ENCODE measurements at regions not wholly inside any gene's neighbourhood (a gene's known extent, or its start where the extent isn't known, plus 50 kb on each side); places are given as distances from the start of the nearest gene placed in this dataset.
A peak's percentile ranks its signal among the peaks of the same experiment; 100 is the strongest.

DNA sequence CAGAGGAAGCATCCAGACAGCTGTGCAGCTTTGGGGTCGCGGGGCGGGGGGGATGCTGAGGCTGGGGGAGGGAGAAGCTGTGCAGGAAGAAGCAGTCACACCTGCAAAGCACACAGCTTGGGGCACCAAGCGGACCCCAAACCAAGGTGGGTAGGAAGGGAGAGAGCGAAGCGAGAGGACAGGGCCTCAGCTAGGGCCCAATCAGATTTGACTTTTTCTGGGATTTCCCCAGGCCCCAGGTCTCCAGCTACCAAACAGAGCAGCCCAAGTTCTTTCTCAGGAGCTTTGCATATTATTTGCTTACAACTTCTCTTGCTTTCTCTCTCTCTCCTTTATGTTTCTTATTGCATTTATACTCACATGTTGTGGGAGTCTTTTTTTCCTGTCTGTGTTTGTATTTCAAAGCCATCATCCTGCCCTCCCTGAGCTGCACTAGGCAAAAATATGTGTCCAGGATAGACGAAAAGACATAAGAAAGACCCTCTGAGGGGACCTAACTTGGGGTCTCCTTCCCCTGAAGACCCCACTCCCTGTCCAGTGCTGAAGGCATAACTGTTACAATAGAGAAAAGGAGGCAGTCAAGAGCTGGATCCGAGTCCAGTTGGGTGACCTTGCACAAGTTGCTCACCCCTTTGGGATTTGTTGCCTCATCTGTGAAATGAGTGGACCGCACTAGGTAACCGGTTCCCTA is 50.6 kb upstream of the SMNDC1 start:
- WGBS, 4 donors = 93 to 97% (median 93%) methylated on average over 10 of the region's 10 CpGs
- Histone ChIP-seq H3K27ac (peak overlapping the region in 2 of 12 donors; percentile 60 to 72), H3K9me3 (no peaks in the 10 kb centered on the region), H3K4me1 (peaks cover 0 to 45% (median 8%) of the 10 kb centered on the region in 12 donors), H3K4me3 (no peak overlapping the region), H3K27me3 (peaks cover 0 to 3% (median 0%) of the 10 kb centered on the region in 9 donors), H3K36me3 (no peaks in the 10 kb centered on the region)
- TF ChIP-seq POLR2A (IDR thresholded peaks at IDR 0.05) (no peak), CTCF (IDR thresholded peaks at IDR 0.05) (no peak)
- DNase-seq (no peak), ATAC-seq (no peak)
- intact Hi-C loops (cut with DNase I) = loop anchor here in 7 of 10 donors (2.0 to 10.0 kb wide), 9 partner anchors 67 to 182 kb away; partner anchors contain the start of gene DUSP5 (in 3 of the 7)

GRCh38 chr10:110355922-110356627 is 51.4 kb upstream of the SMNDC1 start:
- peak overlapping the region in 4 of 12 donors; percentile 7 to 23 (median 15) for H3K4me3 ChIP-seq
- intact Hi-C loops (cut with DNase I) = loop anchor here in 7 of 10 donors (2.0 to 10.0 kb wide), 9 partner anchors 66 to 181 kb away; partner anchors contain the start of gene DUSP5 (in 3 of the 7)
- 71 to 85% (median 75%) methylated on average over 9 of the region's 9 CpGs for WGBS, 4 donors
- H3K4me1 ChIP-seq = peaks cover 0 to 45% (median 8%) of the 10 kb centered on the region in 12 donors
- H3K36me3 ChIP-seq = no peaks in the 10 kb centered on the region
- DNase-seq = no peak
- ATAC-seq = no peak
- TF ChIP-seq CTCF (IDR thresholded peaks at IDR 0.05) (no peak), POLR2A (IDR thresholded peaks at IDR 0.05) (no peak)
- H3K27ac ChIP-seq = peak overlapping the region in 5 of 12 donors; percentile 14 to 72 (median 51)
- H3K27me3 ChIP-seq = peaks cover 0 to 3% (median 0%) of the 10 kb centered on the region in 9 donors
- H3K9me3 ChIP-seq = no peaks in the 10 kb centered on the region

DNA sequence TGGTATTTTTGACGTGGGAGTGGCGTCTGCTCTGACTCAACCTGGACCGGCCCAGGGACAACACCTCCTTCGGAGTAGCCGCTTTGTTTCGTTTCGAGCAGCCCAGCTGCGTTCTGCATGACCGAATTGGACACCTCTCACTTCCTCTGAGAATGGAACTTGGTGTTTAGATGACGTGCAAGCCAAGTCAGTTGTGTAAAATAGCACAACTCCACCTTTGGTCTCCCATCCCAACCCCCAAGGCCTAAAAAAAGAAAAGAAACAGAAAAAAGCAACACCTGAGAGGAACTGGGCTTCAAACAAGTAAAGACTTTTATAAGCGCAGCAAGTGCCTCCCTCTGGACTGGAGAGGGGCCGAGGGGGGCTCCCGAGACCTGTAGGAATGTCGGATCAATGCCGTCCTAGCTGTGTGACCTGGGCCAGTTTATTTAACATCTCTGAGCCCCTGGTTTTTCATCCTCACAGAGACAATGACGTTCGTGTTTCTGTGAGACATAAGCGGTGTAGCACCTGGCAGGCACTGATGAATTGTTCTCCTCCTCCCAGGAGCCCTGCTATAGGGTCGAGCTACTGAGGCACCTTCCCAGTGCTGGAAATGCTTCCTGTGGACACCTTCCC is 52.0 kb upstream of the SMNDC1 start:
- peak; percentile 35 to 88 (median 50) for ATAC-seq
- Histone ChIP-seq H3K4me1 (peaks cover 0 to 45% (median 8%) of the 10 kb centered on the region in 12 donors), H3K36me3 (no peaks in the 10 kb centered on the region), H3K9me3 (no peaks in the 10 kb centered on the region), H3K27ac (peak overlapping the region in 6 of 12 donors; percentile 1 to 72 (median 36)), H3K4me3 (peak overlapping the region in 4 of 12 donors; percentile 7 to 23 (median 15)), H3K27me3 (peaks cover 0 to 3% (median 0%) of the 10 kb centered on the region in 9 donors)
- TF ChIP-seq POLR2A (IDR thresholded peaks at IDR 0.05) (no peak), CTCF (IDR thresholded peaks at IDR 0.05) (no peak)
- intact Hi-C loops (cut with DNase I) = loop anchor here in 5 of 10 donors (5.0 to 10.0 kb wide), 7 partner anchors 66 to 181 kb away; partner anchors contain the start of gene DUSP5 (in 3 of the 5)
- 60 to 76% (median 70%) methylated on average over 19 of the region's 19 CpGs for WGBS, 4 donors
- peak in 3 of 5 donors; percentile 51 to 57 (median 55) for DNase-seq
